AG08395 (cell line): ENCODE measurements at regions not wholly inside any gene's neighbourhood (a gene's known extent, or its start where the extent isn't known, plus 50 kb on each side); places are given as distances from the start of the nearest gene placed in this dataset.

ENCODE experiments used
- DNase-seq: peaks from one replicate; pipeline ENCODE4 v3.0.0; 2012; ENCODE audit warnings: mixed read lengths, low spot score

DNA sequence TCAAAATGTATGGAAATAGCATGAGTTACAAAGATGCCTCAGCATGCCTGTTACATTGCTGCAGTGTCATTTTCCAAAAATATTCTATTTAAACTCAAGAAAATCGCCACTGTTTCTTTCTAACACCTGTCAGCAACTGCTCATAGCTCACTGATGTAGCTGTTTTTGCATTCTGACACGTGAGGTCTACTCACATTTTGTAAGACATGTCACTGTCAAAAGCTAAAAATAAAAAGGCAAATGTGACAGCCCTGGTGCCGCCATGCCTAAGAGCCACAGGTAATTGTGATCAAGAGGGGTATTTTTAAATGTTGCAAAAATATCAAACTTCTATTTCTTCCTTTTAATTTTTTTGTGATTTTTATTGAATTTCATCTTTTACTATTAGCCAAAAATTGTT, 556.2 kb upstream of the TMPRSS15 start:
- no peak for DNase-seq

DNA sequence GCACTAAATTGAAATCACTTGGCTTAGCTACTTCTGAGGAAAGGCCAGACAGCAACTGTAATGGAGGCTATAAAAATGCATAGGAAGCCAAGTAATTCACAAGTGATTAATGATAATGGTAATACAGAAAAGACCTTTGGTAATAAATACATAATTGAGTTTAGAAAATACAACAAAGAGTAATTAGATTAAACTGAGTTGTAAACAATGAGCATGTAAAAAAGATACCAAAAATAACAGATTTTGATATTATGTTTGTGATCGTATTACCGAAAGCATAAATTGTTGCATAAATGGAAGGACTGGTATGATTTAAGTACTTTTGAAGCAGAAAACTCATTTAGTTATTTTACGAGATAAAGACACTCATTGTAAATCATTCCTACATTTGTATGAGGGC, 556.7 kb upstream of the TMPRSS15 start:
- no peak for DNase-seq

DNA sequence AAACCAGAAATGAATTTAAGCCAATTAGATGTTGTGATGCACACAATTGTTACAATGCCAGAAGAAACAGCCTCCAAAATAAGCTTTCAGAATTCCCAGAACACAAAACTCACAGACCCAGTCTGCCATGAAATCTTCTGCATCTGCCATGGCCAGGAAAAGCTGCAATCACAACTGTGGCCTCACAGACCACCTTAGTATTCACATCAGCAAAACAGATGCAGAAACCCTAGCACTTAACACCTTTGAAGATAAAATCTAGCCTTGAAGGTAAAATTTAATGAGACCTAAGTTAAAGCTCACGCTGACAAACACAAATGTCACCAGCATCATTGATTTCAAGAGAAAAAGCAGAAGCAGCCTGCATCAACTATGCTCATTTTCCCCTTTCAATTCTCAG, 566.8 kb upstream of the TMPRSS15 start:
- no peak for DNase-seq

DNA sequence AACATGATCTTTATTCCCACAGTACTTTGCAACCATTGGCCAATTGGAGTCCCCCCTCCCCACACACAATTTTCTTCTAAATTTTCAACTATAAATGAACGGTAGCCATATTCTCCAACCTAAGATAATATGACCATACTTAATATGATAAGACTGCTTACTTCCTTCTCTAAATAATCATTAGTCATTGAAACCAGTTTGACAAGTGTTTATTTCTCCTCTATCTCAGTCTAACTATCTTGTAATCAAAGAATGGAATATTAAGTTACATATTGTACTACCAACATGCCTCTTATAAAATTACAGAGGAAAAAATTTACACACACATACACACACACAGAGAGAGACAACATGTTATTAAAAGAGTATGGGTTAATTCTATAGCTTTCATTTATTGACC, 567.4 kb upstream of the TMPRSS15 start:
- DNase-seq: no peak

DNA sequence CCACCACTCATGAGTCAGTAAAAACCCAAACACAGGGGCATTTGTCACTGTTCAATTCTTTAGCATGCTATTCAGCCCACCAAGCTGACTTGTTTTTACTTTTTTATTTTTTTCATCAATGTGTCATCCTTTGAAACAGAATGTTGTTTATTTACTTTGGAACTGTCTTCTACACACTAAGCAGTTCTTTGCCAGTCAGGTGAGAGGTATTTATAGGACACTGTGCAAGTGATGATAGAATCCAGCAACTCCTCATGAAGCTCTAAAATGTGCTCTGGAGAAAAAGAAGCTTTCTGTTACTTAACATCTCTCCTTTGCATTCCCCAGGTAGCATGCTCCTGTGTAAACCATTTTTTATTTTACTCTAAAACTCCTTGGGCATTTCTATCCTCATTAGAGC, 582.0 kb upstream of the TMPRSS15 start:
- DNase-seq: no peak

DNA sequence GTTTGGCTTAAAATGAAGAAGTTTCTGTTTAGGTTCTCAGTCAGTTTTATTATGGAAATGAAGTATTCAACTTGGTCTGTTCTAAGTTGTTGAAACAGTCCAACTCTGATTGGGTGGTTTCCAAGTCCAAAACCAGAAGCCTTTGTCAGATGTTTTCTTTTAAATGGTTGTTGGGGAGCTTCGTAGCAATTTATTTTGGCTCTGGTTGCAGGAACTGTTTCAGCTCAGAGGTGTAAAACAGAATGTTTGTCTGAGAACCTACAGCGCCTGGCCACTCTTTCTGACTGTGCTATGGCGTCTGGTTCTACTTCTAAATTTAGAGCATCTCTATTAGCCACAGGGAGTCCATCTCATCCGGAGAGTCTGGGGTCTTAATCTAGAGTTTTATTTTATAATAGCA, 582.6 kb upstream of the TMPRSS15 start:
- no peak for DNase-seq

DNA sequence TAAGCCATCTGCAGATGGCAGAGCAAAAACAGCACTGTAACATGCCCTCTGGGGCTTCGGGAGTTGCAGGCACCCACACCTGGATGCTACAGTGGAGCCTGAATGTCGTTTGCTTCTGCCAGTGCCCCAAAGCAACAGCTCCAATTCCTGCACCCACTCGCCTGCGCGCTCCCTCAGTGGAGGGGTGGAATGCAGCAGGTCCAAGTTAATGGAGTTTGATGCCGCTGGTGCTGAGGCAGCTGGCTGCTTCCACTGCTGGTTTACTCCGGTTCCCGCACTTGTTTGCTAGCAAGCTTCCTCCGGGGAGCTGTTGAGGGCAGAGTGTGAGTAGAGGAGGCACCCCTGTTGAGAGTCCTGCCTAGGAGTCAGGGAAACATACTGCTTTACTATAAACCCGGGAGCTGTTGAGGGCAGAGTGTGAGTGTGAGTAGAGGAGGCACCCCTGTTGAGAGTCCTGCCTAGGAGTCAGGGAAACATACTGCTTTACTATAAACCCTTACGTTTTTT, 584.0 kb upstream of the TMPRSS15 start:
- no peak for DNase-seq

DNA sequence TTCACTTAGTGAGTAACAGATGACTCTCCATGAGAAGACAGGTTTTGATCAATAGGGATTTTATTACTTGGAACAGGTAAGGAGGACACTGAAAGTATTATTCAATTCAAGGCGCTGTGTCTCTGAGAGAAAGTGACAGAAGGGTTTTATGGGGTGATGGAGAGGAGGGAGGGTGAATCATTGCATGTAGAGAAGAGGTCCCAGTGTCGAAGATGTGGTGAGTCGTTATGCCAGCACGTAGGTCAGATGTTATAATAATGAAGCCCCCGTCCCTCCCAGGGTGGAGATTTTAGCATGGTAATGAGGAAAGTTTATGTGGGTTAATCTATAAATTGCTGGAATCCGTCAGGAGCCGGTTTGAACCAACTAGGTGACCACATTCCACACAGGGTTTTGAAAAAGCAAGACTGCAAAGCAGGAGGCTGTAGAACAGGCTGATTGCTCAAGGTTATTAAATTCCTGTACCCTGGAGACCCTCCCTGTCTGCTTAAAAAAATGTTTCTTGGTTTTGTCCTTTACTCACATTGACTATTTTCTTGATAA, 586.4 kb upstream of the TMPRSS15 start:
- DNase-seq: no peak

DNA sequence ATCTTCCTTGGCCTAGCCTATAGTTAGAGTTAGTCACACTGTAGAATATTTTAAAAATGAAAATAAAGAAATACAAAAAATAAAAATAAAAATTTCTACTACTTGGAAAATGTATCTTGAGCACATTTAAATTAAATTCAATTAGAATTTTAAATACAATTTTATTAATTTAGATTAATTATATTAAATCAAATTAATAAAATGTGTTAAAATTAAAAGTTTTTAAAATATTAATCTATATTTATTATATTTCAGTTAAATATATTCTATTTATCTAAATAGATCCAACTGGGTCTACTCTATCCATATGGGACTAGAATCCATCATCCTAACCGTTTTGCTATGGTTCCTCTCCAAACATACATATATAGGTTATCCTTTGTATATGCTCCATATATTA, 588.3 kb upstream of the TMPRSS15 start:
- DNase-seq: no peak

DNA sequence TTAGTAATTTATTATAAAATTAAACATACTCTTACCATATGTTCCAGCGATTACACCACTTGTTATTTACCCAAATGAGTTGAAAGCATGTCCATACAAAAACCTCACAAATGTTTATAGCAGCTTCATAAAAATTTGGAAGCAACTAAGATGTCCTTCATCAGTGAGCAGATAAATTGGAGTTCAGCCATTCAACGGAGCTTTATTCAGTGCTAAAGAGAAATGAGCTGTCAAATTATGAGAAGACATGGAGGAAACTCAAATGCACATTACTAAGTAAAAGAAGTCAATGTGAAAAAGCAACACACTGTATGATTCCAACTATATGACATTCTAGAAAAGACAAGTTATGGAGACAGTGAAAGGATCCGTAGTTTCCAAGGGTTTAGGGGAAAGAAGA, 606.7 kb upstream of the TMPRSS15 start:
- DNase-seq: no peak

DNA sequence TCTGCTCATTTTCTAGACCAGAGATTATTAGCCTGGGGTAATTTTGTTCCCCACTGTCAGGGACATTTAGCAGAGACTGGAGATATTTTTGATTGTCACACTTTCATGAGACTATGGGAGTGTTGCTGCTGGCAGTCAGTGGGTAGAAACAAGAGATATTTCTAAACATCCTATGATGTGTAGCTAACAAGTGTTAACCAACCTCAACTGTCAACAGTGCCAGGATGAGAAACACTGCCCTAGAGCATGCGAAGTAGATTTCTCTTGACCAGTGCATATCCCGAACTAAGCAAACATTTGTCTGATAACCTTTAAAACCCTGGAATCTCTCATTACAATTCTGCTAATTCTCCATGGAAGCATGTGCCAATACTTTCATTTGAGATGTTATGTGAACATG, 607.4 kb upstream of the TMPRSS15 start:
- DNase-seq: no peak

DNA sequence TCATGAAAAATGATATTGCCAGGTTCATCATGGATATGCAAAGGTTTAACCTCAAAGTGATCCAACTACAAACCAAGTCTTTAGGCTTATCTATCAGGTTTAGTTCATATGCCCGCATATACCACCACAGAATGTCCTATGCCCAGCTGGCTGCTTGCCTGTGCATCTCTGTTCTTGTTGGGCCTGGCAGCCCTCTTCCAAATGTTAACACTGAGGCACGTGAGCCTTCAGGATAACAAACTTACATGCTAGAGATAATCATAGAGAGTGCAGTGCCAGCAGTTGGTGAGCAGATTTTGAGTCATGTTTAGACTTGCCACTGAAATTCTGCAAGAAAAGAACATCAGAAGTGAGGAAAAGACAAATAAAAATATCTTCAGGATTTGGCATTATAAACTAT, 607.9 kb upstream of the TMPRSS15 start:
- DNase-seq: no peak

DNA sequence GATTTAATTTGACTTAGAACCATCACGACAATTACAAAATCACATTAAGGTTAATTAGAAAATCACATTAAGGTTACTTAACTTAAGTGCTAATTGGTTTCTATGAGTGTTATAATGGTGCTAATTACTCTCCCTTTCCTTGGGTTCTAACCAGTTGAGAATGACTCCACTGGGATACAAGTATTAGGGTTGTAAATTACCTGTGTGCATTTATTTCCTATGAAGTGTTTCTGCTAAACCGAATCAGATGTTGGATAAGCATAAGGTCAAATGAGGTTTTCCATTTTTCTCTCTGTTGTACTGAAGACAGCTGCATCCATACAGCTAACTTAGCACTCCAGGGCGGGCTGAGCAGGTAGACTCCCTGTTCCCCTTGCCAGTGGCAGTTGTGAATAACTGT, 610.3 kb upstream of the TMPRSS15 start:
- no peak for DNase-seq

DNA sequence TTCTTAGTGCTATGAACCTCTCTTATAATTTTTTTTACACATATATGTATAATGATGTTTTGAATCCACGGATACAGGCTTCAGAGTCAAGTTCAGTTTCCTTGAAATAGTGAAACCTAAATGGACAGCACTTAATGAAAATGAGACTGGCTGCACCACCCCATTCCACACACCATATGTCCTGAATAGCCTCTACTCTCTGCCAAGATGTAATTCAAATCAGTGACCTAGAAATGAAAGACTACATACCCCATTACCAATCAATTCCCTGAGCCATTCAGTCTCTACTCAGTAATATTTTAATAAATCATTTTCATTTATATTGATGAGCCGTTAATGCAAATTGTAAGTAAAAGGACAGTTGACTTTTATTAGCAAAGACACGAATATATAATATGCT, 614.9 kb upstream of the TMPRSS15 start:
- DNase-seq: no peak

DNA sequence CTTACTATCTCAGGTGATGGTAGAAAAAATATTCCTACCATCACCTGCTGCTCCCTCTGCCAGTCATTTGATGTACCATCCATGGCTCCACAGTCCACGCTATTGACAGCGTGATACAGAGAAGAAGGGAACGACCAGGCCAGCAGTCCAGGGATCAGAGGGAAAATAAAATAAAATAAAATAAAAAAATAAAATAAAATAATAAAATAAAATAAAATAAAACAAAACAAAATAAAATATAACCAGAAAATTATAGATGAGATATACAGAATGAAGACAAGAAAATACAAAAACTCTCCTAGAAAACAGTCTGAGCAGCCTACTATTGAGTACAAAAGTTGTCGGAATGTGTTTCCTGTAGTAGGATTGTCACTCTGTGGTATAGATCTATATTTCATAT, 619.4 kb upstream of the TMPRSS15 start:
- DNase-seq: no peak

DNA sequence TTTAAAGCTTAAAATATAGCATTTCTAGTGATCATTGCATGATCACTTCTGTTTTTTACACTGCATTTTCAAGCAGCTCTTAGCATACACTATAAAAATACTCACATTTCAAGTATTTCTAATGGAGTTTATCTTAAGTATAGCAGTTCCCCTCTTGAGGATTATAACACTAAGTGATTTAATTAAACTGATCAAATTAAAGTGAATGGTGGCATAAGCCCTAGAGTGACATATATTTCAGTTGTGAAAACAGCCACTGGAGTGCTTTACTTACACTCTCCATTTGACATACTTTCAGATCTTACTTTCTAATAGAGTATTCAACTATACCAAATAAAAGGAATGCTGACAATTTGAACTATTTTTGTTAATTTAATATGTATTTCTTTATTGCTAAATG, 623.3 kb upstream of the TMPRSS15 start:
- DNase-seq: no peak

DNA sequence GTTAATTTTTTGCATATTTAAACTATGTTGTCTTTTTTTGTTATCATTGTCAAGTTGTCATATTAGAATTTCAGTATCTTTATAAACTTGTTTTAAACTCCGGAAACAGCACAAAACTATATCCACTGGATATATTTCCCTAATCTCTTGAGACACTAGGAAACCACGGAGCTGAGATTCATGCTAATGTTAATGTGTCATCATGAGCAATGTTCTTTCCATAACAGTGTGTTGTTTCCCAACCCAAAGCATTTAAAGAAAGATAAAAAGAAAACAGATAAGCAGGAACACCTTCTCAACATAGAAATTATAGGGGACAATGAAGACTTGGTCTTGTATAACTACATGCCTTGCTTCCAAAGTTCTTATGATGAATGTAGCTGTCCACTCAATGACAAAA, 626.2 kb upstream of the TMPRSS15 start:
- DNase-seq: no peak

DNA sequence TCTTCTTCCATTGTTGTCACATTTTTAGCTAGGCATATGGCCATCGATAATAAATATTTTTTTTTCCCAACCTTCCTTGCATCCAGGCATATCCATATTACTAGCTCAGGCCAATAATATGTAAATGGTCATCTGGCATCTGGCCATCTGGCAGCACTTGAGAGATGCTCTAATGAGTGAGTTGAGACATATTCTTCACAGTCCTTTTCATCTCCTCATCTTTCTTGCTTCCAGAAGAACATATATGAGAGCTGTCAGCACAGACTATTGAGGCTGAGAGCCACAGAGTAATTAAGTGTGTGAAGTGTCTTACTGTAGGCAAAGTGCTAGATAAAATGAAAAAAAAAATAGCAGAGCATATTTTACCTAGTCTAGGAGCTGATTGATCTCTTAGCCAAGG, 628.4 kb upstream of the TMPRSS15 start:
- DNase-seq: no peak

DNA sequence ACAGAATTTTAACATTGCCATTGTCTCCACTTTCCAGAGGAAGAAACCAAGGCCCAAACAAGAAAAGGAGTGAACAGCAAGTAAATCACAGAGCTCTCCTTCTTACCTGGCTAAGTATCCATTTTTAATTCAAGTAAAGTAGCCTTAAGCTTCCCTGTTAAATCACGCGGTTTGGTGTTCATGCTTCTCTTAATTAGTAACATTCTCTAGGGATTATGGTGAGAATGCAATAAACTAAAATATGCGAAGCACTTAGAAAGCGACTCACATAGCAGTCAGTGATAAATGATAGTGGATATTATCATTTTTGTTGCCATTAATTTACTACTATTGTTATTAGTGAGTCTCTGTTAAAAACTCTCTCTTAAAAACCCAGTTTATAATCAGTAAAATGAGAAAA, 630.5 kb upstream of the TMPRSS15 start:
- DNase-seq: no peak

DNA sequence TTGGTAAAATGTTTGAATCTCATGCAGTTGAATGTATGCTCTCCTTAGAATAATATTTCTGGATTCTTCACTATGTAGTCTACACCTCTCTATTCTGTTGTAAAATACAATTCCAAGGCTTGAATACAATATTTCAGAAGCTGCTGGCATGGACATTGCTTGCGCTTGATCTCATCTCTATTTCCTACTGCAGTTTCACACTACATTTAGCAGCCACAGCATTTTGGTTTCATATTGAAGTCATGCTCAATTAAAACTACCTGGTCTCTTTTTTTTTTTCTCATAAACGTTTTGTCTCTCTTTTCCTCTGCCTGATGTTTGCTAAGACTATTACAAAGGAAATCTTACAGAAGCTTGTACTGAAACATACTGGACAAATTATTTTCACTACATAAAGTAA, 631.0 kb upstream of the TMPRSS15 start:
- no peak for DNase-seq

DNA sequence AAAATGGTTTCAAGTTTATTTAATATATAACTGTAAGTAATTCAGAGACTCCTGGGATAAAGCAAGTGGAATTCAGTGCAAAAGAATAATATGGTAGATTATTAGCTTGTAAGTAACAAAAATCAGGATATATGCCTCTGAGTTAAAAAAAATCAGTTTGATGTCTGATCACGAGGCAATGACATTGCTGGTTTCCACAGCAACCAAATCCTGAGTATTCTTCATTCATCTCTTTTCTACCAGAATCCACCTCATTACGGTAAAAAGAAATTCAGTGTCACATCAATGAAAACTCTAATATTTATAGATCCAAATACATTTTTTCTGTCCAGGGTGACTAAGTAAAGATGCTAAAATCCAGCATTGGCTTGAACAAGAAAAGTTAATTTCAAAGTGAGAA, 642.3 kb upstream of the TMPRSS15 start:
- DNase-seq: no peak

DNA sequence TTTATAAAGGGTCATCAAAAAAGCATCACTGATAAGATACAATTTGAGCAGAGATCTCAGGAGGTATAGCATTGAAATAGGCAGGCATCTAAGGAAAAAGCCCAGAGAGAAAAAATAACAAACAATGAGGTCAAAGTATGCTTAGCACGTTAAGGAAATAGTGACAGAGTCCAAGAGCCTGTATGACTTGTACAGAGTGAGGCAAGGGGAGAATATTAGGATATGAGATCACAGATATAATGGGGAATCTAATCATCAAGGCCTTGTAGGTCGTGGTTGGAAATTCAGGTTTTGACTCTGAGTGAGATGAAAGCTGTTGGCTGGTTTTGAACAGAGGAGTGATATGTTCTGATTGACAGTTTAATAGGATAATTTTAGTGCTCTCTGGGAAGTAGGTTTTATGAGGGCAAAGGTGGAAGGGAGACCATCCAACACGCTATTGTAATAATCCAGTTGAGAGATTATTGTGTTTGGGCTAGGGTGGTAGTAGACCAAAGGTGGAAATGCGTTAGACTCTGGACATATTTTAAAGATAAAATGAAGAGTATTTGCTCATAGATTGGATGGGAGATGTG, 644.6 kb upstream of the TMPRSS15 start:
- DNase-seq: no peak

DNA sequence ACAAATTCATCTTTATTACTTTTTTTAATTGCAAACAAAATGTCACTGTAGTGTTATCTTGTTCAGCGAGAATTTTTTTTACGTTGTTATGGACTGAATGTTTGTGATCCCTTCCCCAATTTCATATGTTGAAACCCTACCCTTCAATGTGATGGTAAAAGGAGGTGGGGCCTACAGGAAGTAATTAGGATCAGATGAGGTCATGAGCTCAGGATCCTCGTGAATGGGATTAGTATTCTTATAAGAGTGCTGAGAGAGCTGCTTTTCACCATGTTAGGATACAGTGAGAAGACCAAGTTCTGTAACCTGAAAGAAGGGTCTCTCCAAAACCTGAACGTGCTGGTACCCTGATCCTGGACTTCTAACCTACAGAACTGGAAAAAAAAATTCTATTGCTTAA, 646.0 kb upstream of the TMPRSS15 start:
- DNase-seq: no peak

DNA sequence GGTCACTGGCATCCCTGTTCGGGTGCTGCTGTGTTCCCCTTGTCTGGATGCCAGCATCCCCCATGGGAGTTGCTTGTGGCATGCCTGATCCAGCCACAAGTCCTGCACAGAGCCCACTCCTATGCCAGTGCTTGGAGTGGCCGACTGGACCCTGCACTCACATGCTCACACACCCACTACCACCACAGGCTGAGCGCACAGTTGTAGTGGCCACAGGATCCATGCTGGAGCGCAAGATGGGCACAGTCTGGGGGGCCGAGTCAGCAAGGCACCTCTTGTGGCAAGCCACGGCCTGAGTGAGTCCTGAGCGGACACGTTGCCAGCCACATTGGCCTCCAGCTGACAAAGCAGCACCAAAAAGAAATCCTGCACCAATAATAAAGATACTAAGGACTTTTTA, 661.6 kb upstream of the TMPRSS15 start:
- DNase-seq: no peak

DNA sequence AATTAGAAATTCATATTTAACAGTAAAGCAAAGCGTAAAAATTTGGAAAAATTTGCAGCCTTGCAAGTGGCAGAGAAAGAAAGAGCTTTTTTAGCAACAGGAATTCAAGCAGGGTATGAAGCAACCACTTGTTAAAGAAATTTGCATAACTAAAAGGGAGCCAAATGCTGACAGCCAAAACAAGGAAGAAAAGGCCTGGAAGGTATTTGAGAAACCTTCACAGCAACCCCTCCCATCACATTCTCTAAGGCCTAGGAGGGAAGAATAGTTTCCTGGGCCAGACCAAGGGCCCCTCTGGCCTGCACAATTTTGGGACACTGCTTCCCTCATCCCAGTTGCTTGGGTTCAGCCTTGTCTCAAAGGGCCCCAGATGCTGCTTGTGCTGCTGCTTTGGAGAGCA, 672.4 kb upstream of the TMPRSS15 start:
- no peak for DNase-seq
